AG09319 (cell line): ENCODE measurements at regions not wholly inside any gene's neighbourhood (a gene's known extent, or its start where the extent isn't known, plus 50 kb on each side); places are given as distances from the start of the nearest gene placed in this dataset.

Experiments used
- DNase-seq: peaks from one replicate; pipeline ENCODE4 v3.0.0-alpha.2; 2010; ENCODE audit warnings: low read depth; ENCODE audit errors: extremely low read depth
- CTCF ChIP-seq: IDR thresholded peaks from 2 replicates; pipeline ENCODE4 v1.5.1; 2011; ENCODE audit warnings: low read depth, mild to moderate bottlenecking, inconsistent platforms, low read length, moderate library complexity

DNA sequence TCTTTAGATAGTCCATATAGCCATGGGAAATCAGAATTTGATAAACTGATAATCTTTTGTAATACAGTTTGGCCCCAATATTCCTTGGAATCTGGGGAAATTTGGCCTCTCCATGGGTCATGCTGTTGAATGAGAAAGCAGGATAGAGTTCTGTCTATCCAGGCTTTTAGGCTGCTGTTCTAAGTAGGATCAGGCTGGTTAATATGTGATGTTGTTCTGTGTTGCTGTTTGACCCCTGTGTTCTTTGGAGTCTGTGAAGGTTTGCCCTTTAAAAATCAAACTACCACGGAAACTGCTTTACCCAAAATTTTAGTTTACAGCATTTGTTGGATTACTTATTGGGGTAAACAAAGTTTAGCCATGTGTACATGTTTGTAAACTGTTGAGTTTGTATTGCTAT, 114.5 kb downstream of the ZNF330 start:
- TF ChIP-seq CTCF: no peak
- DNase-seq: no peak

- no peak for TF ChIP-seq CTCF
- DNase-seq: no peak
These were observed 117.5 kb downstream of the ZNF330 start for GRCh38 chr4:141338238-141338637.

DNA sequence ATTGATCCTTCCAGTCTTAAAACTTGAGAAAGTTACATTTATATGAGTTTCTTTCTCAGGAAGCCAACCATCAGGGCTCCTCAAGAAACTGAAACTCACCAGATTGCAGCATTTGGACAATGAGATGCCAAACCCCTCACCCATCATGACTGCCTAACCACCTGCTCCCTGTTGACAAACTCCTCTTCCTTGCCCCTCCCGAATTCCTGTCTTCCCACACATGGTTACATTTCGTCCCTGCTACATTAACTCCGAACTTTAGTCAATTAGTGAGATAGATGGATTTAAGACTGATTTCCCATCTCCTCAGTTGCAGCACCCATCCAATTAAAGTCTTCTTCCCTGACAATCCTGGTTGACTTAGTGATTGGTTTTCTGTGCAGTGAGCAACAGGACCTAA, 118.7 kb downstream of the ZNF330 start:
- no peak for DNase-seq
- no peak for TF ChIP-seq CTCF

DNA sequence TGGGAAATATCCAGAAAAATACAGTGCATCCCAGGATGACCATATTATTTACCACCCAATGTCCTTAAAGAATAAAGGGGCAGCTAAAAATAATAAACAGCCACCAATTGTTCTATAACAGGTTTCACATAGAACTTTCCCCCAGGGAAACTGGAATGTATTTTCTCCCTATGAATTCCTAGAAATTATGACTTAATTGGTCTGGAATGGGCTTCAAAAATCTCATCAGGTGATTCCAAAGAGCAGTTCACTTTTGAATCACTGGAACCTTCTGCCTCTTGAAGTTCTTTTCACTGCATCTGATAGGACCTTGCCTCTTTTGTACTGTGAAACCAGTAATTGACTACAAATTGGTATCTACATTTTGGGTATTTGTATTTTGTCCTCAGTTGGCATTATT, 119.3 kb downstream of the ZNF330 start:
- DNase-seq: no peak
- no peak for TF ChIP-seq CTCF

DNA sequence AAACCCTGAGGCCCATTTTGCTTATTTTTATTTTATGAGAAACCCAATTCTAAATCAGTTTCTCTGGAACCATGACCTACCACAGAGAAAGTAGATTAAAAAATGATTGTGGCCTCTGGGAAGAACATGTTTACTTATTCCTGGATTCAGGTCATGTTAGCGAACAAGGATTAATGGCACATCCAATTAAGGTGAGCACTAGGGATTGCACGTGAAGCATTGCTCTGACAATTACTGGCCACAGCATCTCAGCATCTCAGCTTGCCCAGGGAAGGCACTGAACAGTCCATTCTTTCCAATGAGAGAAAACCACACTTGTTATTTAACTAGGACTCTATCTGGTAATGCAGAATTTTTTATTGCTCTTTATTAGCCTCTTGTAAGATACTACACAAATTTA, 119.8 kb downstream of the ZNF330 start:
- TF ChIP-seq CTCF: no peak
- no peak for DNase-seq

DNA sequence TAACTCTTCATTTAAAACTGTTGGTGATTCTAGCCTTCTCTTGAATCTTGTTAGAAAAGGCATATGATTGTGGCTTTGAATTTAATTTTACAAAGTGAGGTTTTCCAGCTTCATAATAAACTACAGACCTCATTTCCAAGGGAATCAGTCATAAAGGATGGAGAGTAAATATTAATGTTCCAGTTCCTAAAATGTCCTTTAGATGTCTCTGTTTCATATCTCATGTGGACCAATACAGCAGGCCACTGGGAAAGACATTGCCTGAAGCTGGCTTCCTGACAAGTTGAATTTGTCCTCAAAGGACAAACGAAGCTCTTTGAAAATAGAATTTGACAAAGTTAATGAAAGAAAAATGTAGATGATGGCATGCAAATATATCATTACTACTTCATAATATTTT, 125.4 kb downstream of the ZNF330 start:
- peak; percentile 57 for TF ChIP-seq CTCF
- DNase-seq: peak; percentile 51

- no peak for TF ChIP-seq CTCF
- DNase-seq: no peak
These were observed 127.0 kb downstream of the ZNF330 start for GRCh38 chr4:141347684-141348083.
